Upper lobe of right lung (tissue), 1 donor: ENCODE measurements at regions not wholly inside any gene's neighbourhood (a gene's known extent, or its start where the extent isn't known, plus 50 kb on each side); places are given as distances from the start of the nearest gene placed in this dataset.

ENCODE experiments used
- ATAC-seq: fragments of 200-7000 bp; cut with Tn5 transposase; one replicate; pipeline ENCODE4 v1.9.1; 2020; ENCODE audit warnings: mild to moderate bottlenecking, moderate library complexity
- DNase-seq: peaks from one replicate; pipeline ENCODE4 v3.0.0-alpha.2; 2020
- H3K27ac ChIP-seq: fragments of 200-600 bp; one replicate; pipeline ENCODE4 v1.8.0; 2022
- H3K27me3 ChIP-seq: fragments of 200-600 bp; one replicate; pipeline ENCODE4 v1.8.0; 2022; ENCODE audit warnings: mild to moderate bottlenecking
- H3K36me3 ChIP-seq: fragments of 200-600 bp; one replicate; pipeline ENCODE4 v1.8.0; 2022
- H3K4me1 ChIP-seq: fragments of 200-600 bp; one replicate; pipeline ENCODE4 v1.8.0; 2022
- H3K4me3 ChIP-seq: fragments of 200-600 bp; one replicate; pipeline ENCODE4 v1.8.0; 2022; ENCODE audit warnings: mild to moderate bottlenecking
- H3K9me3 ChIP-seq: fragments of 200-600 bp; one replicate; pipeline ENCODE4 v1.8.0; 2022
- CTCF ChIP-seq: fragments of 200-600 bp; IDR thresholded peaks from one replicate; pipeline ENCODE4 v1.8.0; 2022; ENCODE audit warnings: antibody characterized with exemption
- intact Hi-C: fragments of 100-400 bp; cut with DNase I; formaldehyde crosslinking; loops from one replicate; pipeline ENCODE4 v1.11.0; 2022
- donor health status: DM: no; HTN: yes; CAD: no; lungs with severe emphysema.

DNA sequence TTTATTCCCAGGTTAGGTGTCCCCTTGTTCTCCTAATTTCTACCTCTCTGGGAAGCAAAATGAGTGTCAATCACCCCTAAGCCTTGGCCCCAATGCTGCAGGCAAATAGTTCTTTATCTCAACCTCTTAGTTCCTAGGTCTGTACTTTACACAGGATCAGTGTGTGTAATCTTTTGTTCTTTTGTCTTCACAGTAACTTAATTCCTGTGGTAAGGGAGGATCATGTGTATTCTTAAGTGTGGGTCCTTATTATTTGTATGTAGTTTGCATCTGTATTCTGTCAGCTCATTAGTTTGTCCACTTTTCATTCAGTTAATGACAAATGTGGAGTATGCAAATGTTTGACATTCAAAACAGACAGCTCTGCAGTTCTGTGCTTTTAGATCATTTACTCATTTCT, 166.7 kb downstream of the FAT3 start:
- Histone ChIP-seq H3K27ac (no peak overlapping the region), H3K9me3 (no peaks in the 10 kb centered on the region), H3K4me1 (no peaks in the 10 kb centered on the region), H3K27me3 (no peaks in the 10 kb centered on the region), H3K36me3 (no peaks in the 10 kb centered on the region), H3K4me3 (no peak overlapping the region)
- no peak for TF ChIP-seq CTCF
- ATAC-seq = no peak
- DNase-seq = no peak
- intact Hi-C loops = no loop called here

DNA sequence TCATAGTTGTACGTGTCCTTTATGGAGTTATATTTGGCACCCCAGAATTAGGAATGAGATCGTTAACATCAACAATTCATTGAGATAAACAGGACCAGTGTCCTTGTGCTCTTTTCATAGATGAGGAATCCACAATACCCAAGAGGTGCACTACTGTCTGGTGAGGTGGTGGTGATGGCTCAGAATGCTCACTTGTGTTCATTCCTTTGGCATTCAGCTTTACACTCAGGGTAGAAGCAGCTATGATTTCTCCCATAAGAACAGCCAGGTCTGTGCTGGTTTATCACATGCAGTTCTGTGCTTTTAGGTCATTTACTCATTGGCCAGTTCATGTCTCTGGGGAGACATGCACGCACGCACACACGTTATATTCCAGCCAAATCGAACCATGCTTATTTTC, 167.2 kb downstream of the FAT3 start:
- ATAC-seq (no peak), DNase-seq (no peak)
- no peaks in the 10 kb centered on the region for H3K9me3 ChIP-seq
- no peaks in the 10 kb centered on the region for H3K36me3 ChIP-seq
- no peaks in the 10 kb centered on the region for H3K4me1 ChIP-seq
- no peaks in the 10 kb centered on the region for H3K27me3 ChIP-seq
- TF ChIP-seq CTCF = no peak
- intact Hi-C loops = no loop called here
- H3K4me3 ChIP-seq = no peak overlapping the region
- H3K27ac ChIP-seq = no peak overlapping the region

GRCh38 chr11:92393218-92393617, 168.6 kb downstream of the FAT3 start:
- H3K4me1 ChIP-seq = no peaks in the 10 kb centered on the region
- no peak overlapping the region for H3K27ac ChIP-seq
- H3K4me3 ChIP-seq = no peak overlapping the region
- H3K9me3 ChIP-seq = no peaks in the 10 kb centered on the region
- H3K27me3 ChIP-seq = no peaks in the 10 kb centered on the region
- no peaks in the 10 kb centered on the region for H3K36me3 ChIP-seq
- no peak for TF ChIP-seq CTCF
- intact Hi-C loops = no loop called here
- DNase-seq (no peak), ATAC-seq (no peak)

GRCh38 chr11:92396133-92396532, 171.5 kb downstream of the FAT3 start:
- no peaks in the 10 kb centered on the region for H3K9me3 ChIP-seq
- no peaks in the 10 kb centered on the region for H3K4me1 ChIP-seq
- ATAC-seq = no peak
- H3K4me3 ChIP-seq = no peak overlapping the region
- no peak for TF ChIP-seq CTCF
- intact Hi-C loops = no loop called here
- no peak for DNase-seq
- H3K27me3 ChIP-seq = no peaks in the 10 kb centered on the region
- H3K36me3 ChIP-seq = no peaks in the 10 kb centered on the region
- no peak overlapping the region for H3K27ac ChIP-seq

GRCh38 chr11:92397221-92397755, 172.7 kb downstream of the FAT3 start:
- ATAC-seq = no peak
- Histone ChIP-seq H3K4me1 (no peaks in the 10 kb centered on the region), H3K27ac (no peak overlapping the region), H3K27me3 (no peaks in the 10 kb centered on the region), H3K4me3 (no peak overlapping the region), H3K36me3 (no peaks in the 10 kb centered on the region), H3K9me3 (no peaks in the 10 kb centered on the region)
- DNase-seq = no peak
- intact Hi-C loops = no loop called here
- no peak for TF ChIP-seq CTCF

DNA sequence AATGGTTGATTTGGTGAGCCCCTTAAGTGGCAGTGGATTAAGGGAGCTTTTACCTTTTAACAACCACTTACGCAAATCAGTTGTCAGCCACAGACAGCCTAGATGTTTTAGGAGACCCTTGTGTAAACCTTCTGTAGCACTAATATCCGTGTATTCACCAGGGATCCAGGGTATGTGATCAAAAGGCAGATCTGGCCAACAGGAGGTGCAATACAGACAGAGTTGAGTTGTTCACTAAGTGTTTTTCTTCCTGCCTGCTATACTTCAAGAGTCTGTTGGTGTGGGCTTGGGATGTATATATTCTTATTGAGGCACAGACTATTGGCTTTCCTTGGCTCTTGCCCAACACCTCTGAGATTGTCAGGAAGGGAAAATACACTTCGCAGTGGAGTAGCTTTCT, 175.1 kb downstream of the FAT3 start:
- DNase-seq = no peak
- no peak for TF ChIP-seq CTCF
- no peak for ATAC-seq
- Histone ChIP-seq H3K9me3 (no peaks in the 10 kb centered on the region), H3K4me3 (no peak overlapping the region), H3K27me3 (no peaks in the 10 kb centered on the region), H3K36me3 (no peaks in the 10 kb centered on the region), H3K27ac (no peak overlapping the region), H3K4me1 (no peaks in the 10 kb centered on the region)
- intact Hi-C loops = no loop called here
